ENCODE measurements at regions not wholly inside any gene's neighbourhood (a gene's known extent, or its start where the extent isn't known, plus 50 kb on each side); places are given as distances from the start of the nearest gene placed in this dataset.

- no peak for DNase-seq (ENCODE audit: low spot score)
Measured at GRCh38 chr2:52128081-52128480, 1096.1 kb upstream of the NRXN1 start.

GRCh38 chr2:52127527-52127926, 1095.6 kb upstream of the NRXN1 start:
- no peak for DNase-seq (ENCODE audit: low spot score)

DNA sequence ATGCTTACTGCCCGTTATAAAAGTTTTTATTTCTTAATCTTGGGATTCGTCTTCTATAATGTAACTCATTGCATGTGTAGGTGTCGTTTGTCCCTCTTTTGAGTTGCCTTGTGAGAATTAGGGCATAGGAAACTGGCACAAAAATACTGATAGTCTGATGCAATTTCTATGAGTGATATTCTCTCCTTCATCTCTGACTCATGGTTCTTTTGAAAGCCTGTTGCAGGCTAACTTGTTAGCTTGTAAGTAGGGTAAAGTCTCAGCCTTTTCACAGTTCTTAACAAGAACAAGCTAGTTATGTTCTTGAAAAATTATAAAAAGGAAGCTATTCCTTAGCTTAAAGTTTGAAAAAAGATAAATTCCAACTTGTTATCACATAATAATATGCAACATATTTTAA, 1085.4 kb upstream of the NRXN1 start:
- DNase-seq (ENCODE audit: low spot score), result no peak

- DNase-seq (ENCODE audit: low spot score), result no peak
Measured at GRCh38 chr2:52115750-52116149, 1083.8 kb upstream of the NRXN1 start.

DNA sequence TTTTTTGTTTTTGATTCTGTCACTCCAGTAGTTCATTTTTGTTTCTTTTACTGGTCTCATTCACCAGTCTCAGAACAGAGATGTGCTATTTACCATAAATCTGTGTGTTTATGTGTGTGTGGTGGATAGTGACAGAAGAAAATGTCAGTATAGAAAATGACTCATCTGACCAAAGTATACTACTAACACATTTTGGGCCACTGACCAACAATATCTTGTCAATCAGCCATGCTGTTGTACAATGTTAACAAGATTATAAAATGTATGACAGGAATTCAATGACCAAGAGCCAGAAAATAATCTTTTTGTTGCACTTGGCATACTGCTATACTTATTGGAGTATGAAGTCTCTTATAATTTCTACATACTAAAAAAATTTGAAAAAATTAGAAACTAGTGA, 1081.4 kb upstream of the NRXN1 start:
- no peak for DNase-seq (ENCODE audit: low spot score)

DNA sequence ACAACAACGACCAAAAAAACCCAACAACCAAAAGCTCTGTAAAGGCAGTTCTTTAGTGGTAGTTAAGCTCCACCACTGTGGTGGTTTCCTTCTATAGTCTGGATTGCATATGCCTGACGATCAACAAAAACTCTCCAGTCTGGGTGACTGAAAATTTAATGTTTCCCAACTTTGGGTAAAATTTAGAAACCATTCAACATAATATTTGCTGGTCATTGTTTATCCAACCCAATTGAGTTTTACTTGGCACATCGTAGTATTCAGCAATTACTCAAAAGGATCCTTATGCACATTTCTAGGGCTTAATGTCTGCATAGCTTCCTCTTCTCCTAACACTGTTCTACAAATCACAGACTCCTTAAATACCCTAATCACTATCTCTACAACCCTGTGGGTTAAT, 1080.2 kb upstream of the NRXN1 start:
- no peak for DNase-seq (ENCODE audit: low spot score)

- DNase-seq (ENCODE audit: low spot score), result no peak
Measured at GRCh38 chr2:52107124-52107523, 1075.2 kb upstream of the NRXN1 start.

DNA sequence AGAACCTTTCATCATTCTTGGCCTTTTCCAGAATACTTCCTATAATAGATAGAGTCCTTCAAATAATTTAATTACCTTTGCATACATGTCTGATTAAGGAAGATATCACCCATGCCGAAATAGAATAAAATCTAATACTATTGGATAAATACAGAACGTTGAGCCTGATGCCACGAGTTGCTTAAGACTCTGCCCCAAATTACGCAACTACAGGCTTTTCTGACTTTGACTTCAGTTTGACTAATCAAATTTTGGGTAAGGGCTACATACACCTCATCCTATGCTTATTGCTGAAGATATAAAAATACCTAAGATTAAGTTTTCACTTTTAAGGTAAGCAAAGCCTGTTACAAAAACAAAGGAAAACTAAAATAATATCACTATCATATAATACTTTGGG, 1065.1 kb upstream of the NRXN1 start:
- DNase-seq (ENCODE audit: low spot score), result no peak

DNA sequence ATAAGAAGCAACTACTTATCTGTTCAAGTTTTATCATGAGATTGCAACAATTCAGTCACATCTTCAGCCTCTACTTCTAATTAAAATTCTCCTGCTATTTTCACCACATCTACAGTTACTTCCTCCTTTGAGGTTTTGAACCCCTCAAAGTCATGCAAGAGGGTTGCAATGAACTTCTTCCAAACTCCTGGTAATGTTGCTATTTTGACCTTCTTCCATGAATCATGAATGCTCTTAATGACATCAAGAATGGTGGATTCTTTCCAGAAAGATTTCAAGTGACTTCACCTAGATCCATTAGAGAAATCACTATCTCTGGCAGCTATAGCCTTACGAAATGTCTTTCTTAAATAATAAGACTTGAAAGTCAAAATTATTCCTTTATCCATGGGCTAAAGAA, 1052.8 kb upstream of the NRXN1 start:
- no peak for DNase-seq (ENCODE audit: low spot score)

GRCh38 chr2:52083214-52083613, 1051.3 kb upstream of the NRXN1 start:
- no peak for DNase-seq (ENCODE audit: low spot score)

- no peak for DNase-seq (ENCODE audit: low spot score)
Measured at GRCh38 chr2:52082646-52083045, 1050.7 kb upstream of the NRXN1 start.

- DNase-seq (ENCODE audit: low spot score), result no peak
Measured at GRCh38 chr2:52079602-52080001, 1047.7 kb upstream of the NRXN1 start.

- DNase-seq (ENCODE audit: low spot score), result no peak
Measured at GRCh38 chr2:52077159-52077558, 1045.2 kb upstream of the NRXN1 start.

DNA sequence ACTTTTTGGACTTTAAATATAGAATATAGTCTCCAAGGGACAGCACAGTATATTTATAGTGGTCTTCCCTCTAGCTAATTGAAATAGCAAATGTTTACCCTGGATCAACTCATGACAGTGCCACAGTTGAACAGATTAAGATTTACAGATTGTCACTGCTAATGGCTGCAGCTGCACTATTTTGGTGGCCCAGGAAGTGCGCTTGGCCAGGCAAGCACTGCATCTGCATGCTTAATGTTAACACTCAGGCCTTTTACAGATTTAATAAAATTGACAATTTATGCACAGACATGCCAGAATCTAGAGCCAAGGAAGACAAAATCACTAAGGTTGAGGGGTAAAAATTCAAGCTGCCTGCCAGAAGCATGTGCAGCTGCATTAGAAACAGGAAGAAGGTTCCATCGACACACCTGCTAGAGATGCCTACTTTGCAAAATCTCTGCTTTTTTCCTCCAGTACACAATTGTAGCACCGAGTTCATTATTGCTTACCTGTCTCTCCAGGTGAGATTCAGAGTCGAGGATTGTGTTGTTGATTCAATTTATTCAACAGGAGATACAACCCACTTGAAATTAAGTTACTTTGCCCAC, 1042.3 kb upstream of the NRXN1 start:
- no peak for DNase-seq (ENCODE audit: low spot score)

DNA sequence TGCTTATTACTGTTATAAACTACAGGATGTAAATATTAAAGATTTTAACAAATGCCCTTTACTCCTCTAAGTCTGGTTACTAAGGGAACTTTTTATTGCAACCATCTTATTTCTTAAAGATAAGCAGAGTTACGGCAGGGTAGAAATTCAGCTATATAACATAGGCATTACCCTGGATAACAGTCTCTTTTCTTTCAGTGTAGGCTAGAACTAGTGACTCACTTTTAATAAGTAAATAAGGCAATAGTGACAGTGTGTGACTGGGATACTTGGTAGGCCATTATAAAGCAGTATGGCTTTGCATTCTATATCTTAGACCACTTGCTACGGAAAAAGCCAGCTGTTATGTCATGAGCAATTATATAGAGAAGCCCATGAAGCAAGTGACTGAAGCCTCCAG, 1041.0 kb upstream of the NRXN1 start:
- DNase-seq (ENCODE audit: low spot score), result no peak

GRCh38 chr2:52070665-52071064, 1038.7 kb upstream of the NRXN1 start:
- no peak for DNase-seq (ENCODE audit: low spot score)

DNA sequence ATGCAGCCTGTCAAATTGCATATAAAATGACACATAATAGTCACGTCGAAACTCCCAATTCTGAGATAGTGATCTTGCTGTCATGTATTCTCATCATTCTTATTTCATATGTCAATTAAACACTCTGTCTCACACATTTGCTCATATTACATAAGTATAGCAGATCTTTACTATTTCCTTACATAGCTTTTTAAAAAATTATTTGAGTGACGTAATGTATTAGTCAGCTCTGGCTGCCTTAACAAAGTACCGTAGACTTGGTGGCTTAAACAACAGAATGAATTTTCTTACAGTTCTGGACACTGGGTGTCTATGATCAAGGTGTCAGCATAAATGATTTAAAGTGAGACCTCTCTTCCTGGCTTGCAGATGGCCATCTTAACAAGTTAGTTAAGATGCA, 1032.3 kb upstream of the NRXN1 start:
- DNase-seq (ENCODE audit: low spot score), result no peak

DNA sequence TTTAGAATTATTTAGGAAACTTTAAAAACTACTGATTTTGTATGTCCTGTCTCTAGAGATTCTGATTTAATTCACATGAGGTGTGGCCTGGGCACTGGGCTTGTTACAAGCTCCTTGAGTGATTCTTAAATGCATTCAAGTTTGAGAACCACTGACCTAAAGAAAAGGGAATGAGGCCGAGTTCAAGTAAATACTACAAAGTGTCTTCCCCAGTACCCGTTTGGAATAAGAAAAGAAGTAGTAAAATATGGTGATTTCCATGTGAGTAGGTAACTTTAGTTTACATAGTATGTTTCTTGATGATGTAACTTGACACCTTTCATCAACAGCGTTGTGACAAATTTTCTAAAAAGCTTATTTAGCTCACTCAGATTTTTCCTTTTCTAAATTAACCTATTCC, 1022.9 kb upstream of the NRXN1 start:
- no peak for DNase-seq (ENCODE audit: low spot score)

DNA sequence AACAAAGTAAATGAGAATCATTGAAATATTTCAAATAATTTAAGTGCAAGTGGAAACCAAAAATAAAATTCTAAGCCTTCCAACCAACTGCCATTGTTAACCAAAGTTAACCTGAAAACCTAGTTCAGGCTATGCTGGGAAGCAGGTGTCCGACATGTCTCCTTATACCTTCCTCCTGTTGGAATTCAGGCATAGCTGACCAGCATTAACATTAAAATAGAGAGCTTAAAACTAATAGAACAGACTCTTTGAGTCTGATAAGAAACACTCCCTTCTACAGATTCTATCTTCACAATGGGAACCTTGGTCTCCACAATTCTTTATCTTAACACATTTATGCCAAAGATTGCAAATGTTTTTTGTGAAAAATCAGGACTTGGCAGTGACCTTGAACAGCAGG, 1004.9 kb upstream of the NRXN1 start:
- no peak for DNase-seq (ENCODE audit: low spot score)

- no peak for DNase-seq (ENCODE audit: low spot score)
Measured at GRCh38 chr2:52036024-52036423, 1004.1 kb upstream of the NRXN1 start.

GRCh38 chr2:52035391-52035790, 1003.5 kb upstream of the NRXN1 start:
- DNase-seq (ENCODE audit: low spot score), result no peak

GRCh38 chr2:52034706-52035105, 1002.8 kb upstream of the NRXN1 start:
- DNase-seq (ENCODE audit: low spot score), result no peak

GRCh38 chr2:52022006-52022405, 990.1 kb upstream of the NRXN1 start:
- no peak for DNase-seq (ENCODE audit: low spot score)

DNA sequence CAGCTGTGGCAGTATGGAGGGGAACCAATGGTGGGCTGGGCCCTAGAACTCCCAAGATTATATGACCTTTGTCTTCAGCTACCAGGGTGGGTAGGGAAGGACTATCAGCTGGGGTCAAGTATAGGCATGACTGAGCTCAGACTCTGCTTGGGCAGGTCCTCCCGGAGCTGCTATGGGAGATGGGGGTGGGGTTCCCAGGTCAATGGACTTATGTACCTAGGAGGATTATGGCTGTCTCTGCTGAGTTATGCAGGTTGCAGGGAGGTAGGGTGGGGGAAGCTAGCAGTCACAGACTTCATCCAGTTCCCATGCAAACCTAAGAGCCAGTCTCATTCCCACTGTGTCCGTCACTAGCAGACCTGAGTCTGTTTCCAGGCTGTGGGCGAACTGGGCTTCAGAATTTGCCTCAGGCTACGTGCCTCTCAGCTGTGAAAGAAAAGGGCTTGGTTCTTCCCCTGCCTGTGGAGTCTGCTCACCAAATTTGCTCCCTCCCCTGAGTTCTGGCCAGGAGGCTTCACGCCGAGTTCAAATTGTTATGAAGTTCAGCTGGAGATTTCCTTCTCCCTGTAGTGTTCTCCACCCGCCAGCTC, 985.8 kb upstream of the NRXN1 start:
- DNase-seq (ENCODE audit: low spot score), result no peak
